Activated T-cell treated with anti-CD3 and anti-CD28 coated beads, Interleukin-2, amount 50 U/mL, for 4 hours (primary cell): ENCODE measurements at regions not wholly inside any gene's neighbourhood (a gene's known extent, or its start where the extent isn't known, plus 50 kb on each side); places are given as distances from the start of the nearest gene placed in this dataset.
A peak's percentile ranks its signal among the peaks of the same experiment; 100 is the strongest.

Experiments used
- ATAC-seq, 2 donors: fragments of 200-7000 bp; cut with Tn5 transposase; one replicate each; pipeline ENCODE4 v1.10.0; 2021
- DNase-seq: peaks from one replicate; pipeline ENCODE4 v3.0.0-alpha.2; 2020
- H3K27me3 Mint-ChIP-seq: one replicate; pipeline ENCODE4 v1.8.0; 2021; ENCODE audit warnings: low read depth, mixed read lengths
- H3K36me3 Mint-ChIP-seq: one replicate; pipeline ENCODE4 v1.8.0; 2022; ENCODE audit warnings: mixed read lengths; ENCODE audit not compliant: insufficient read depth
- H3K4me1 Mint-ChIP-seq: one replicate; pipeline ENCODE4 v1.8.0; 2021; ENCODE audit warnings: low read depth, mixed read lengths
- H3K4me3 Mint-ChIP-seq: one replicate; pipeline ENCODE4 v1.8.0; 2021; ENCODE audit warnings: mild to moderate bottlenecking, moderate library complexity, mixed read lengths
- H3K9me3 Mint-ChIP-seq: one replicate; pipeline ENCODE4 v1.8.0; 2021; ENCODE audit warnings: mixed read lengths

GRCh38 chr1:36653850-36654249 is 171.1 kb upstream of the CSF3R start:
- Mint-ChIP-seq H3K9me3 (no peaks in the 10 kb centered on the region), H3K36me3 (no peaks in the 10 kb centered on the region), H3K27me3 (peaks cover 44% of the 10 kb centered on the region), H3K4me1 (no peaks in the 10 kb centered on the region), H3K4me3 (no peak overlapping the region)
- DNase-seq (no peak), ATAC-seq (no peak)

DNA sequence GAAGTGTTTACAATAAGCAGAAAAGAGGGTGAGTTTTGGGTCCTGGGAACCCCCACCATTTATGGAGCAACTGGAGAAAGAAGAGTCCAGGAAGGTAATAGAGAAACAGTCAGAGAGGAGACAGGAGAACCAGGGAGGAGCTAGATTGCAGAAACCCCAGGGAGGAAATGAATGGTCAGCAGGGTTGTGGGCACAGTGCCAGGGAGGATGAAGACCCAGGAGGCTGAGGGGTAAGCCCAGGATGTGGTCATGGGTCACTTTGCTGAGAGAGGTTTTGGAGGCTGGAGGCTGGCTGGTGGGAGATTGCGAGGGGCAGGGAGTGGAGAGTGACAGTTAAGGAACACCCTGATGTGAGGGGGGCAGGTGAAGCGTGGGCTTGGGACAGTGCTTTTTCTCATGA is 169.9 kb upstream of the CSF3R start:
- Mint-ChIP-seq H3K36me3 (no peaks in the 10 kb centered on the region), H3K4me3 (no peak overlapping the region), H3K4me1 (no peaks in the 10 kb centered on the region), H3K27me3 (peaks cover 47% of the 10 kb centered on the region), H3K9me3 (no peaks in the 10 kb centered on the region)
- DNase-seq (no peak), ATAC-seq (no peak)

DNA sequence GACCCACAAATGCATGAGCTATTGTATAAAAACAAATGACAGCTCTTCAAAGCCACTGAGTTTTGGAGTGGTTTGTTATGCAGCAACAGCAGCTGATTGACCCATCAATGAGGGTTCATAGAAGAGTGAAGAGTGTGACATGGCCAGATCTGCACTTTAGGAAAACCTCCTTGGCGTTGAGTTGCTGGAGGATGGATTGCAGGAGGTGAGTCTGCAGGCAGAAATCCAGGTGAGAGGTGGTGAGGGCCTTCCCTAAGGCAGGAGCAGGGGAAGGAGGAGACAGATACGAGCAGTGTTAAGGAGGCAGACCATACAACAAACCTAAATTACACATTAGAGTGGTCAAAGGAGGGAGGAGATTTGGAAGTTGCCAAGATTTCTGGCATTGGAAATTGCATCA is 169.3 kb upstream of the CSF3R start:
- no peaks in the 10 kb centered on the region for H3K9me3 Mint-ChIP-seq
- H3K4me3 Mint-ChIP-seq = no peak overlapping the region
- ATAC-seq (no peak), DNase-seq (no peak)
- no peaks in the 10 kb centered on the region for H3K4me1 Mint-ChIP-seq
- H3K27me3 Mint-ChIP-seq = peaks cover 50% of the 10 kb centered on the region
- H3K36me3 Mint-ChIP-seq = no peaks in the 10 kb centered on the region

- DNase-seq (no peak), ATAC-seq (no peak)
- Mint-ChIP-seq H3K9me3 (no peaks in the 10 kb centered on the region), H3K4me1 (no peaks in the 10 kb centered on the region), H3K27me3 (peaks cover 50% of the 10 kb centered on the region), H3K4me3 (no peak overlapping the region), H3K36me3 (no peaks in the 10 kb centered on the region)
Observed at GRCh38 chr1:36651176-36651910, 168.6 kb upstream of the CSF3R start.

DNA sequence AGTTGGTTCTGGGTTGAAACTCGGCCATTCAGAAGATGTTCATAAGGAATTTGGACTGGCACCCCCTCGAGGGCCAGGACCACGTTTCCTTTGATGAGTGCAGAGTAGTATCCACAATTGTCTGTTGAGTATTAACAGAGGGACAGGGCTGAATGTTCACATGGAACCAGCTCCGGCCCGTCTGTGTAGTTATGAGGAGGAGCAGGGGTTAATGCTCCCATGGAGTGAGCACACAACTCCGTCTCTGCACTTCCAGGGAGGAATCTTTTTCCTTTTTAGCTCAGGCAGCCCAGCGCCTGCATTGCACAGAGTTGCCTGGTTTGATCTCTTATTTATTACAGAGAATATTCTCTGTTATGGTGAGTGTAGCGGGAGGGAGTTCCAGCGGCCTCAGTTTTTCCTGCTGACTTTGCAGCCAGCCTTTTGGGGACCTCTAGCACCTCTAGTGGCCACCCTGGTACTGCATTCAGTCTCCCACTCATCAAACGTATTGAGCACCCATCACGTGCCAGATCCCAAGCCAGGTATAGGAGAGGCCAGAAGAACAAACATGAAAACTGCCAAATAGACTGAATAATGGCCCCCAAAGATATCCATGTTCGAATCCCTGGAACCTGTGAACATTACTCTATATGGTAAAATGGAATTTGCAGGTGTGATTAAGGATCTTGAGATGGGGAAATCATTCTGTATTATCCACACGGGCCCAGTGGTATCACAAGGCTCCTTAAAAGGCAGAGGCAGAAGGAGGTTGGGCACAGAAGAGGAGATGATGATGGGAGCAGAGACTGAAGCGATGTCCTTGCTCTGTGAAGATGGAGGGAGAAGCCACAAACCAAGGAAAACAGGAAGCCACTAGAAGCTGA is 167.7 kb upstream of the CSF3R start:
- Mint-ChIP-seq H3K27me3 (peaks cover 48% of the 10 kb centered on the region), H3K9me3 (no peaks in the 10 kb centered on the region), H3K36me3 (no peaks in the 10 kb centered on the region), H3K4me1 (no peaks in the 10 kb centered on the region), H3K4me3 (no peak overlapping the region)
- peak; percentile 56 to 69 for ATAC-seq
- peak; percentile 51 for DNase-seq

- DNase-seq = no peak
- no peaks in the 10 kb centered on the region for H3K4me1 Mint-ChIP-seq
- no peaks in the 10 kb centered on the region for H3K9me3 Mint-ChIP-seq
- no peak for ATAC-seq
- no peak overlapping the region for H3K4me3 Mint-ChIP-seq
- no peaks in the 10 kb centered on the region for H3K36me3 Mint-ChIP-seq
- H3K27me3 Mint-ChIP-seq = peaks cover 30% of the 10 kb centered on the region
Observed at GRCh38 chr1:36645867-36646266, 163.2 kb upstream of the CSF3R start.

- Mint-ChIP-seq H3K4me3 (no peak overlapping the region), H3K36me3 (no peaks in the 10 kb centered on the region), H3K9me3 (no peaks in the 10 kb centered on the region), H3K27me3 (peaks cover 24% of the 10 kb centered on the region), H3K4me1 (no peaks in the 10 kb centered on the region)
- DNase-seq (no peak), ATAC-seq (no peak)
Observed at GRCh38 chr1:36644556-36644955, 161.8 kb upstream of the CSF3R start.

GRCh38 chr1:36643371-36644270 is 160.9 kb upstream of the CSF3R start:
- ATAC-seq = no peak

GRCh38 chr1:36642802-36643201 is 160.1 kb upstream of the CSF3R start:
- ATAC-seq (no peak), DNase-seq (no peak)
- H3K4me3 Mint-ChIP-seq = no peak overlapping the region
- H3K9me3 Mint-ChIP-seq = no peaks in the 10 kb centered on the region
- H3K4me1 Mint-ChIP-seq = no peaks in the 10 kb centered on the region
- no peaks in the 10 kb centered on the region for H3K36me3 Mint-ChIP-seq
- H3K27me3 Mint-ChIP-seq = peaks cover 26% of the 10 kb centered on the region

More at GRCh38 chr1:36643371-36644270, 160.9 kb upstream of the CSF3R start:
- no peak for DNase-seq
- Mint-ChIP-seq H3K36me3 (no peaks in the 10 kb centered on the region), H3K4me3 (no peak overlapping the region), H3K4me1 (no peaks in the 10 kb centered on the region), H3K9me3 (no peaks in the 10 kb centered on the region), H3K27me3 (peaks cover 29% of the 10 kb centered on the region)

GRCh38 chr1:36641776-36642175 is 159.1 kb upstream of the CSF3R start:
- no peaks in the 10 kb centered on the region for H3K9me3 Mint-ChIP-seq

DNA sequence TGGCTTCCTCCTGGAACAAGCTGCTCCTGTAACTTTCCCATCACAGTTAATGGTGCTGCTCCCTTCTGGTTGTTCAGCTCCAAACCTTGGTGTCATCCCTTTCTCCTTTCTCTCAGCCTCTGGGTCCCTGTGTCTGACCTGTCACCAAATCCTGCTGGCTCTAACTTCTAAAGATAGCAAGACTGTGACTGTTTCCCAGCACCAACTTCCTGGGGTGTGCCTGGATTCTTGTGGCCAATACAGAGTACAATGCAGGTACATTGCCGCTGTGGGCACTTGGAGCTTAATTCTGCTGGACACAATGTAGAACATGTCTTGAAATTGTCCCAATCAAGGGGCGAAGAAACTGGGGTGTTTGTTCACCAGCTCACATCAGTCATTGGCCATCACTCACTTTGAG is 156.7 kb upstream of the CSF3R start:
- Mint-ChIP-seq H3K4me1 (no peaks in the 10 kb centered on the region), H3K27me3 (peaks cover 19% of the 10 kb centered on the region), H3K9me3 (no peaks in the 10 kb centered on the region), H3K4me3 (no peak overlapping the region), H3K36me3 (no peaks in the 10 kb centered on the region)
- ATAC-seq = no peak
- no peak for DNase-seq

More at GRCh38 chr1:36641776-36642175, 159.1 kb upstream of the CSF3R start:
- Mint-ChIP-seq H3K36me3 (no peaks in the 10 kb centered on the region), H3K4me3 (no peak overlapping the region), H3K4me1 (no peaks in the 10 kb centered on the region), H3K27me3 (peaks cover 21% of the 10 kb centered on the region)
- DNase-seq (no peak), ATAC-seq (no peak)

DNA sequence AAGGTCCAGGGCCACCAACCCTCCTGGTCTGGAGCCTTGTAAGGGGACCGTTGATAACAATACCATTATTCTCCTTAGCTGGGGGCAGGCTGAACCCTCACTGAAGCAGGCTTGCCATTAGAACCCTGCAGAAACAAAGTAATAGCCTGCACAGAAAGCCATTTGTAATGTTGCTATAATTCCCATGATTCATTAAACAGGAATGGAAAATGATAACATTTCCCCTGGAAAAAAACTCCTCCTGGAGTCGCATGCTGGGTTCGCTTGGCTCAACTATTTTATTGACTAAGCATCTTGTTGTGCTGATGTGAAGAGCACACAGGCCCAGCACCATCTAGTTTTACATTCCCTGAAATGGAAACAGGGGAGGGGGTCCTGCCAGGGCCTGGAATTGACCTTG is 155.6 kb upstream of the CSF3R start:
- Mint-ChIP-seq H3K27me3 (peaks cover 18% of the 10 kb centered on the region), H3K4me3 (no peak overlapping the region), H3K36me3 (no peaks in the 10 kb centered on the region), H3K4me1 (no peaks in the 10 kb centered on the region), H3K9me3 (no peaks in the 10 kb centered on the region)
- ATAC-seq (no peak), DNase-seq (no peak)

GRCh38 chr1:36636206-36636605 is 153.5 kb upstream of the CSF3R start:
- Mint-ChIP-seq H3K27me3 (peaks cover 18% of the 10 kb centered on the region), H3K4me3 (no peak overlapping the region), H3K9me3 (no peaks in the 10 kb centered on the region), H3K4me1 (no peaks in the 10 kb centered on the region), H3K36me3 (no peaks in the 10 kb centered on the region)
- ATAC-seq (no peak), DNase-seq (no peak)

GRCh38 chr1:36635284-36635683 is 152.6 kb upstream of the CSF3R start:
- no peaks in the 10 kb centered on the region for H3K9me3 Mint-ChIP-seq
- peaks cover 18% of the 10 kb centered on the region for H3K27me3 Mint-ChIP-seq
- H3K4me3 Mint-ChIP-seq = no peak overlapping the region
- no peak for ATAC-seq
- H3K4me1 Mint-ChIP-seq = no peaks in the 10 kb centered on the region
- no peak for DNase-seq
- H3K36me3 Mint-ChIP-seq = no peaks in the 10 kb centered on the region
